SK-N-SH treated with all-trans-retinoic acid at 6 μM for 48 hours (cell line): ENCODE measurements at regions not wholly inside any gene's neighbourhood (a gene's known extent, or its start where the extent isn't known, plus 50 kb on each side); places are given as distances from the start of the nearest gene placed in this dataset.

Experiments used
- ATAC-seq: fragments of 200-7000 bp; cut with Tn5 transposase; 3 replicates; pipeline ENCODE4 v1.9.1; 2020; ENCODE audit warnings: mild to moderate bottlenecking, moderate library complexity
- ARNTL ChIP-seq: fragments of 450-650 bp; formaldehyde crosslinking; IDR thresholded peaks from 2 replicates; pipeline ENCODE4 v1.5.0; 2020; ENCODE audit warnings: low read depth, mild to moderate bottlenecking, moderate library complexity, borderline replicate concordance
- BACH2 ChIP-seq: fragments of 250-450 bp; sonication (Bioruptor Pico); IDR thresholded peaks from 2 replicates; pipeline ENCODE4 v1.9.0; 2021; ENCODE audit warnings: mild to moderate bottlenecking, borderline replicate concordance
- CREB5 ChIP-seq: fragments of 250-450 bp; sonication (Bioruptor Pico); IDR thresholded peaks from 2 replicates; pipeline ENCODE4 v1.5.1; 2020; ENCODE audit warnings: low read depth, mild to moderate bottlenecking, moderate library complexity
- CSDC2 ChIP-seq: fragments of 250-450 bp; sonication (Bioruptor Pico); IDR thresholded peaks from 2 replicates; pipeline ENCODE4 v1.5.0; 2020; ENCODE audit warnings: mild to moderate bottlenecking, moderate library complexity
- CSRNP3 ChIP-seq: fragments of 250-450 bp; sonication (Bioruptor Pico); IDR thresholded peaks from 2 replicates; pipeline ENCODE4 v1.5.1; 2021; ENCODE audit warnings: mild to moderate bottlenecking, moderate library complexity
- ESRRG ChIP-seq: fragments of 250-450 bp; sonication (Bioruptor Pico); IDR thresholded peaks from 2 replicates; pipeline ENCODE4 v1.6.1; 2021; ENCODE audit warnings: mild to moderate bottlenecking
- GLIS3 ChIP-seq: fragments of 250-450 bp; sonication (Bioruptor Pico); IDR thresholded peaks from 2 replicates; pipeline ENCODE4 v1.5.0; 2020; ENCODE audit warnings: mild to moderate bottlenecking, moderate library complexity
- ISL1 ChIP-seq: fragments of 250-450 bp; sonication (Bioruptor Pico); IDR thresholded peaks from 2 replicates; pipeline ENCODE4 v2.1.2; 2022; ENCODE audit warnings: mild to moderate bottlenecking, moderate library complexity
- OSR1 ChIP-seq: fragments of 250-450 bp; sonication (Bioruptor Pico); IDR thresholded peaks from 2 replicates; pipeline ENCODE4 v1.8.0; 2022; ENCODE audit warnings: moderate library complexity, mild to moderate bottlenecking, inconsistent platforms
- PATZ1 ChIP-seq: fragments of 250-450 bp; sonication (Bioruptor Pico); IDR thresholded peaks from 2 replicates; pipeline ENCODE4 v1.8.0; 2020; ENCODE audit warnings: mild to moderate bottlenecking, moderate library complexity, borderline replicate concordance
- POU6F1 ChIP-seq: fragments of 250-450 bp; sonication (Bioruptor Pico); IDR thresholded peaks from 2 replicates; pipeline ENCODE4 v1.8.0; 2021; ENCODE audit warnings: low read depth, mild to moderate bottlenecking, moderate library complexity, borderline replicate concordance
- PPARA ChIP-seq: fragments of 250-450 bp; sonication (Bioruptor Pico); IDR thresholded peaks from 2 replicates; pipeline ENCODE4 v1.5.0; 2020; ENCODE audit warnings: mild to moderate bottlenecking, borderline replicate concordance
- RARB ChIP-seq: fragments of 250-450 bp; sonication (Bioruptor Pico); IDR thresholded peaks from 2 replicates; pipeline ENCODE4 v1.8.0; 2021; ENCODE audit warnings: mild to moderate bottlenecking, moderate library complexity
- SNAI2 ChIP-seq: fragments of 250-450 bp; sonication (Bioruptor Pico); IDR thresholded peaks from 2 replicates; pipeline ENCODE4 v1.5.0; 2020; ENCODE audit warnings: mild to moderate bottlenecking, moderate library complexity
- TCF4 ChIP-seq: fragments of 250-450 bp; sonication (Bioruptor Pico); IDR thresholded peaks from 2 replicates; pipeline ENCODE4 v1.8.0; 2021; ENCODE audit warnings: mild to moderate bottlenecking, moderate library complexity, borderline replicate concordance
- TOX ChIP-seq: fragments of 250-450 bp; sonication (Bioruptor Pico); IDR thresholded peaks from 2 replicates; pipeline ENCODE4 v1.8.0; 2021; ENCODE audit warnings: mild to moderate bottlenecking, moderate library complexity, borderline replicate concordance
- TSHZ2 ChIP-seq: fragments of 250-450 bp; sonication (Bioruptor Pico); IDR thresholded peaks from 2 replicates; pipeline ENCODE4 v1.5.0; 2020; ENCODE audit warnings: mild to moderate bottlenecking, moderate library complexity
- ZC3H10 ChIP-seq: fragments of 250-450 bp; sonication (Bioruptor Pico); IDR thresholded peaks from 2 replicates; pipeline ENCODE4 v1.5.1; 2021; ENCODE audit warnings: mild to moderate bottlenecking, moderate library complexity
- ZFP3 ChIP-seq: fragments of 250-450 bp; sonication (Bioruptor Pico); IDR thresholded peaks from 2 replicates; pipeline ENCODE4 v1.5.0; 2020; ENCODE audit warnings: mild to moderate bottlenecking, moderate library complexity
- ZFP30 ChIP-seq: fragments of 450-650 bp; formaldehyde crosslinking; IDR thresholded peaks from 2 replicates; pipeline ENCODE4 v1.5.0; 2022; ENCODE audit warnings: mild to moderate bottlenecking, moderate library complexity
- ZNF565 ChIP-seq: fragments of 450-650 bp; formaldehyde crosslinking; conservative IDR thresholded peaks from 2 replicates; pipeline ENCODE4 v1.5.0; 2020; ENCODE audit warnings: low read depth, mild to moderate bottlenecking, moderate library complexity
- ZNF70 ChIP-seq: fragments of 450-650 bp; formaldehyde crosslinking; IDR thresholded peaks from 2 replicates; pipeline ENCODE4 v1.5.0; 2020; ENCODE audit warnings: mild to moderate bottlenecking, moderate library complexity
- ZNF8 ChIP-seq: fragments of 450-650 bp; formaldehyde crosslinking; IDR thresholded peaks from 2 replicates; pipeline ENCODE4 v1.5.0; 2020; ENCODE audit warnings: mild to moderate bottlenecking, moderate library complexity

- TF ChIP-seq ESRRG (CRISPR knock-in tag) (no peak), OSR1 (no peak), ZFP3 (no peak)
- ATAC-seq, result no peak
Measured at GRCh38 chr5:143729334-143729946, 82.5 kb upstream of the HMHB1 start.

GRCh38 chr5:143723159-143723558, 88.8 kb upstream of the HMHB1 start:
- TF ChIP-seq ZFP30 (CRISPR knock-in tag) (no peak), SNAI2 (CRISPR knock-in tag) (no peak), ZFP3 (no peak), ARNTL (CRISPR knock-in tag) (no peak), GLIS3 (CRISPR knock-in tag) (no peak), CSRNP3 (no peak), RARB (no peak), TSHZ2 (CRISPR knock-in tag) (no peak), CSDC2 (no peak), PPARA (CRISPR knock-in tag) (no peak), CREB5 (no peak), ISL1 (CRISPR knock-in tag) (no peak)
- ATAC-seq, result no peak

GRCh38 chr5:143721925-143722324, 90.0 kb upstream of the HMHB1 start:
- ATAC-seq, result no peak
- no peak for TF ChIP-seq TOX
- TF ChIP-seq TCF4, result no peak
- TF ChIP-seq ZNF70 (CRISPR knock-in tag), result no peak
- TF ChIP-seq CSDC2, result no peak
- no peak for TF ChIP-seq RARB
- TF ChIP-seq SNAI2 (CRISPR knock-in tag), result no peak
- TF ChIP-seq ZC3H10 (CRISPR knock-in tag), result no peak
- no peak for TF ChIP-seq ZNF565 (CRISPR knock-in tag)
- no peak for TF ChIP-seq CSRNP3
- TF ChIP-seq ESRRG (CRISPR knock-in tag), result no peak
- TF ChIP-seq POU6F1 (CRISPR knock-in tag), result no peak
- TF ChIP-seq, all 23 proteins: peak for 0

- TF ChIP-seq SNAI2 (CRISPR knock-in tag) (no peak), CREB5 (no peak), ZNF565 (CRISPR knock-in tag) (no peak), ESRRG (CRISPR knock-in tag) (no peak), PPARA (CRISPR knock-in tag) (no peak), OSR1 (no peak), ZNF8 (no peak), BACH2 (no peak), ZFP30 (CRISPR knock-in tag) (no peak), TCF4 (no peak), PATZ1 (CRISPR knock-in tag) (no peak), ZC3H10 (CRISPR knock-in tag) (no peak), POU6F1 (CRISPR knock-in tag) (no peak)
- no peak for ATAC-seq
Measured at GRCh38 chr5:143720689-143721088, 91.3 kb upstream of the HMHB1 start.
